Gastroesophageal sphincter (tissue), 3 donors: ENCODE measurements at regions not wholly inside any gene's neighbourhood (a gene's known extent, or its start where the extent isn't known, plus 50 kb on each side); places are given as distances from the start of the nearest gene placed in this dataset.

ENCODE experiments used
- CTCF ChIP-seq, 4 experiments: fragments of 200-600 bp in 2 of 4; fragments of 450-650 bp in 2 of 4; sonication (generic) in 1 of 4; IDR thresholded peaks; one replicate each; pipeline ENCODE4 v1.5.1; 2017 to 2019; ENCODE audit warnings: antibody characterized with exemption in 4 of 4, mild to moderate bottlenecking in 2 of 4, moderate library complexity in 2 of 4
- EP300 ChIP-seq: sonication (generic); formaldehyde crosslinking; IDR thresholded peaks from one replicate; pipeline ENCODE4 v1.6.1; 2017; ENCODE audit warnings: antibody characterized with exemption, mild to moderate bottlenecking
- POLR2A ChIP-seq, 2 donors: fragments of 450-650 bp; IDR thresholded peaks; one replicate each; pipeline ENCODE4 v1.6.1; 2017; ENCODE audit warnings: antibody characterized with exemption in 2 of 2, mild to moderate bottlenecking in 2 of 2, moderate library complexity in 1 of 2

- no peak for TF ChIP-seq CTCF (IDR thresholded peaks at IDR 0.05)
- TF ChIP-seq EP300: no peak
- TF ChIP-seq POLR2A (IDR thresholded peaks at IDR 0.05): no peak
Measured at GRCh38 chr21:21788591-21788990, 790.4 kb downstream of the NCAM2 start.
